Keratinocyte (primary cell): ENCODE measurements at regions not wholly inside any gene's neighbourhood (a gene's known extent, or its start where the extent isn't known, plus 50 kb on each side); places are given as distances from the start of the nearest gene placed in this dataset.

Experiments used
- DNase-seq: peaks from one replicate; pipeline ENCODE4 v3.0.0-alpha.2; 2011; ENCODE audit warnings: low read depth, missing footprints, low spot score
- FAIRE-seq: peaks from 2 replicates; lab custom pipeline; 2011; peaks lifted over from hg19 to GRCh38; lab: Jason Lieb, UNC
- H2AFZ ChIP-seq: 2 replicates; pipeline ENCODE4 v1.6.0; 2012; ENCODE audit warnings: low read length, control low read depth, inconsistent platforms; ENCODE audit not compliant: control insufficient read depth
- H3K27ac ChIP-seq: 2 replicates; pipeline ENCODE4 v1.5.1; 2011; ENCODE audit warnings: low read length; ENCODE audit not compliant: control insufficient read depth, insufficient read depth
- H3K27me3 ChIP-seq: 3 replicates; pipeline ENCODE4 v1.6.0; 2011; ENCODE audit warnings: low read length; ENCODE audit not compliant: control insufficient read depth, insufficient read depth; ENCODE audit errors: extremely low read depth
- H3K36me3 ChIP-seq, 2 experiments: 2 replicates in 1 of 2; 3 replicates in 1 of 2; pipeline ENCODE4 v1.5.1; 2011; ENCODE audit warnings: low read length in 2 of 2, mild to moderate bottlenecking in 1 of 2; ENCODE audit not compliant: control insufficient read depth in 2 of 2, insufficient read depth in 2 of 2; ENCODE audit errors: extremely low read depth in 1 of 2
- H3K4me1 ChIP-seq: 3 replicates; pipeline ENCODE4 v1.5.1; 2011; ENCODE audit warnings: low read length; ENCODE audit not compliant: control insufficient read depth, insufficient read depth; ENCODE audit errors: extremely low read depth
- H3K4me2 ChIP-seq: 3 replicates; pipeline ENCODE4 v1.6.0; 2011; ENCODE audit warnings: low read depth, low read length; ENCODE audit not compliant: control insufficient read depth, insufficient read depth; ENCODE audit errors: extremely low read depth
- H3K4me3 ChIP-seq, 3 experiments: fragments of 200-600 bp in 1 of 3; sonication (generic) in 1 of 3; 2 replicates in 2 of 3; 3 replicates in 1 of 3; pipeline ENCODE4 v1.5.1; 2011 to 2016; ENCODE audit warnings: low read length in 3 of 3, mild to moderate bottlenecking in 3 of 3, control low read depth in 2 of 3, inconsistent platforms in 1 of 3, low read depth in 1 of 3, mixed read lengths in 1 of 3, mixed run types in 1 of 3, moderate library complexity in 1 of 3; ENCODE audit not compliant: control insufficient read depth in 2 of 3, insufficient read depth in 2 of 3; ENCODE audit errors: extremely low read depth in 1 of 3
- H3K79me2 ChIP-seq: 2 replicates; pipeline ENCODE4 v1.6.0; 2012; ENCODE audit warnings: low read length; ENCODE audit not compliant: control insufficient read depth, insufficient read depth
- H3K9ac ChIP-seq: 3 replicates; pipeline ENCODE4 v1.6.0; 2011; ENCODE audit warnings: low read length; ENCODE audit not compliant: control insufficient read depth, insufficient read depth; ENCODE audit errors: extremely low read depth
- H3K9me1 ChIP-seq: 3 replicates; pipeline ENCODE4 v1.6.0; 2011; ENCODE audit warnings: low read length; ENCODE audit not compliant: control insufficient read depth, insufficient read depth; ENCODE audit errors: extremely low read depth
- H3K9me3 ChIP-seq: 2 replicates; pipeline ENCODE4 v1.5.1; 2012; ENCODE audit warnings: low read depth, low read length; ENCODE audit not compliant: control insufficient read depth
- H4K20me1 ChIP-seq: 3 replicates; pipeline ENCODE4 v1.6.0; 2011; ENCODE audit warnings: low read length; ENCODE audit not compliant: control insufficient read depth, insufficient read depth; ENCODE audit errors: extremely low read depth
- CTCF ChIP-seq, 3 experiments: IDR thresholded peaks in 1 of 3; conservative IDR thresholded peaks in 1 of 3; optimal IDR thresholded peaks in 1 of 3; 2 replicates in 2 of 3; 3 replicates in 1 of 3; pipeline versions ENCODE3 to v1.5.1; 2011; ENCODE audit warnings: low read length in 3 of 3, mild to moderate bottlenecking in 3 of 3, moderate library complexity in 2 of 3, control low read depth in 1 of 3, inconsistent platforms in 1 of 3; ENCODE audit not compliant: insufficient read depth in 2 of 3; ENCODE audit errors: extremely low read depth in 1 of 3
- EZH2 ChIP-seq: IDR thresholded peaks from one replicate; pipeline ENCODE4 v1.6.1; 2012; ENCODE audit warnings: inconsistent platforms, mild to moderate bottlenecking, low read length, moderate library complexity
- dilution Hi-C: fragments of 300-500 bp; cut with MboI; formaldehyde crosslinking; loops from one replicate; pipeline ENCODE4 v1.7.0; 2020; ENCODE audit warnings: low sequenced_read_pairs; ENCODE audit not compliant: extremely low pct_ligation_motif_present

- Histone ChIP-seq H3K9ac (no peak overlapping the region), H3K9me1 (no peaks in the 10 kb centered on the region), H3K27me3 (no peaks in the 10 kb centered on the region), H3K4me2 (no peak overlapping the region), H2AFZ (no peak overlapping the region), H3K79me2 (no peaks in the 10 kb centered on the region), H4K20me1 (no peaks in the 10 kb centered on the region), H3K27ac (no peak overlapping the region), H3K9me3 (no peaks in the 10 kb centered on the region), H3K4me3 (no peak overlapping the region), H3K4me1 (peaks cover 57% of the 10 kb centered on the region), H3K36me3 (no peaks in the 10 kb centered on the region)
- FAIRE-seq (no peak), DNase-seq (no peak)
- dilution Hi-C loops = no loop called here
- TF ChIP-seq CTCF (optimal IDR thresholded peaks at IDR 0.05 in 1 of 3, IDR thresholded peaks at IDR 0.05 in 1 of 3, conservative IDR thresholded peaks at IDR 0.05 in 1 of 3; ENCODE audit: extremely low read depth in 1 of 3, insufficient read depth in 2 of 3, low read length in 3 of 3) (no peak), EZH2 (no peak)
Measured at GRCh38 chr2:220510668-220511067, 883.2 kb downstream of the SLC4A3 start.

- Histone ChIP-seq H3K9ac (no peak overlapping the region), H3K4me3 (no peak overlapping the region), H3K4me1 (peaks cover 44% of the 10 kb centered on the region), H3K9me1 (no peaks in the 10 kb centered on the region), H3K27me3 (no peaks in the 10 kb centered on the region), H3K27ac (peak overlapping the region; percentile 39), H3K79me2 (no peaks in the 10 kb centered on the region), H4K20me1 (no peaks in the 10 kb centered on the region), H3K36me3 (no peaks in the 10 kb centered on the region), H3K4me2 (peak overlapping the region; percentile 70), H2AFZ (no peak overlapping the region), H3K9me3 (no peaks in the 10 kb centered on the region)
- no peak for TF ChIP-seq CTCF (optimal IDR thresholded peaks at IDR 0.05 in 1 of 3, IDR thresholded peaks at IDR 0.05 in 1 of 3, conservative IDR thresholded peaks at IDR 0.05 in 1 of 3; ENCODE audit: extremely low read depth in 1 of 3, insufficient read depth in 2 of 3, low read length in 3 of 3)
- TF ChIP-seq EZH2 = no peak
- DNase-seq (peak; percentile 49), FAIRE-seq (peak; percentile 52)
- dilution Hi-C loops = no loop called here
Measured at GRCh38 chr2:220512419-220512818, 885.0 kb downstream of the SLC4A3 start.
